SH-SY5Y (cell line): ENCODE measurements at regions not wholly inside any gene's neighbourhood (a gene's known extent, or its start where the extent isn't known, plus 50 kb on each side); places are given as distances from the start of the nearest gene placed in this dataset.

Experiments used
- GATA2 ChIP-seq: IDR thresholded peaks from 2 replicates; pipeline ENCODE4 v1.6.1; 2011; ENCODE audit warnings: mild to moderate bottlenecking, low read depth, low read length
- GATA3 ChIP-seq: IDR thresholded peaks from 2 replicates; pipeline ENCODE4 v1.6.1; 2011; ENCODE audit warnings: low read depth, mild to moderate bottlenecking, low read length, moderate library complexity

- TF ChIP-seq GATA3 (no peak), GATA2 (no peak)
Measured at GRCh38 chr1:239786464-239786863, 305.2 kb upstream of the FMN2 start.
